ENCODE measurements at regions not wholly inside any gene's neighbourhood (a gene's known extent, or its start where the extent isn't known, plus 50 kb on each side); places are given as distances from the start of the nearest gene placed in this dataset.

DNA sequence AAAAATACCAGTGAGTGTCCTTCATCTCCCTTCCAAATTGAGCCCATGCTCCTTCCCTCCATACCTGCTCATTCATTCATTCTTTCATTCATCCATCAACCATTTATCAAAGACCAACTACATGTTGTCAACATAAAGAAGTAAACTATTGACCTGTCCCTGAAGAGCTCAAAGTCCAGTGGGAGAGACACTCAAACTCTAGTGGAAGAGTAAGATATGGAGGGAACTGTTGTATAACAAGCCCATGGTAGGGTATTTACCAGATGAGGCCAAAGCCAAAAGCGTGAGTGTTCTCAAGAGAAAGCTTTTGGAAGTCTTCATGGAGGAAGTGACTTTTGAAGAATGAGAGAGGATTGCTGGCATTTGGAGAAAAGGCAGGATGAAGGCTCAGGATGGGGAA is 163.4 kb upstream of the SPACA1 start:
- H3K4me3 ChIP-seq (ENCODE audit: low read depth, low read length): no peak overlapping the region
- TF ChIP-seq, protein P1, sequence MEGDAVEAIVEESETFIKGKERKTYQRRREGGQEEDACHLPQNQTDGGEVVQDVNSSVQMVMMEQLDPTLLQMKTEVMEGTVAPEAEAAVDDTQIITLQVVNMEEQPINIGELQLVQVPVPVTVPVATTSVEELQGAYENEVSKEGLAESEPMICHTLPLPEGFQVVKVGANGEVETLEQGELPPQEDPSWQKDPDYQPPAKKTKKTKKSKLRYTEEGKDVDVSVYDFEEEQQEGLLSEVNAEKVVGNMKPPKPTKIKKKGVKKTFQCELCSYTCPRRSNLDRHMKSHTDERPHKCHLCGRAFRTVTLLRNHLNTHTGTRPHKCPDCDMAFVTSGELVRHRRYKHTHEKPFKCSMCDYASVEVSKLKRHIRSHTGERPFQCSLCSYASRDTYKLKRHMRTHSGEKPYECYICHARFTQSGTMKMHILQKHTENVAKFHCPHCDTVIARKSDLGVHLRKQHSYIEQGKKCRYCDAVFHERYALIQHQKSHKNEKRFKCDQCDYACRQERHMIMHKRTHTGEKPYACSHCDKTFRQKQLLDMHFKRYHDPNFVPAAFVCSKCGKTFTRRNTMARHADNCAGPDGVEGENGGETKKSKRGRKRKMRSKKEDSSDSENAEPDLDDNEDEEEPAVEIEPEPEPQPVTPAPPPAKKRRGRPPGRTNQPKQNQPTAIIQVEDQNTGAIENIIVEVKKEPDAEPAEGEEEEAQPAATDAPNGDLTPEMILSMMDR (IDR thresholded peaks at IDR 0.05; ENCODE audit: low read depth, low read length): no peak
- in situ Hi-C loops (cut with HindIII; ENCODE audit: low sequenced_read_pairs): no loop called here
- DNase-seq (ENCODE audit: low read depth, low spot score): no peak

DNA sequence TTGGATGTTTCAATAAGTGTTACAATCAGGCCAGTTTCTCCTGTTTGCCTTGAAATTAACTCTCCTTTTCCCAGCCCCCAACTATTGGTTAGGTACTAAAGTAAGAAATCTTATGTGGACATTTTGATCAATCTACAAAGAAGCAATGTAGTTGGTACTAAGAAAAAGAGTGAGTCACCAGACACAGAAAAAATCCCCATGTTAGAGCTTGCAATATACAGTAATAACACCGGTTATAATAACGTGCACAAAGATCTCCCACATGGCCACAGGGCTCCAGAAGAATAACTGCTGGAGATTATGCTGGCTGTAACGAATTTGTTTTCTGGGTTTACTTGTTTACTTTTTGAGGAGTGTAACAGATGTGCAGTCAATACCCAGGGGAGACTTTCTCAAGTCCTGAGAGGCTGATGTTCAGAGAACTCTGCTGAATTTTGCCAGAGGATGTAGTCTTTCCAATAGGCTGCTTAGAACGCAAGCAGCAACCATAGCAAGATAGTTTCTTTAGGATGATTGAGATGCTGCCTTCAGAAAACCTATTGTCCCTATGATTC is 166.2 kb upstream of the SPACA1 start:
- no peak overlapping the region for H3K4me3 ChIP-seq (ENCODE audit: low read depth, low read length)
- TF ChIP-seq, protein P1 (IDR thresholded peaks at IDR 0.05; ENCODE audit: low read depth, low read length): no peak
- no peak for DNase-seq (ENCODE audit: low read depth, low spot score)
- in situ Hi-C loops (cut with HindIII; ENCODE audit: low sequenced_read_pairs): no loop called here

DNA sequence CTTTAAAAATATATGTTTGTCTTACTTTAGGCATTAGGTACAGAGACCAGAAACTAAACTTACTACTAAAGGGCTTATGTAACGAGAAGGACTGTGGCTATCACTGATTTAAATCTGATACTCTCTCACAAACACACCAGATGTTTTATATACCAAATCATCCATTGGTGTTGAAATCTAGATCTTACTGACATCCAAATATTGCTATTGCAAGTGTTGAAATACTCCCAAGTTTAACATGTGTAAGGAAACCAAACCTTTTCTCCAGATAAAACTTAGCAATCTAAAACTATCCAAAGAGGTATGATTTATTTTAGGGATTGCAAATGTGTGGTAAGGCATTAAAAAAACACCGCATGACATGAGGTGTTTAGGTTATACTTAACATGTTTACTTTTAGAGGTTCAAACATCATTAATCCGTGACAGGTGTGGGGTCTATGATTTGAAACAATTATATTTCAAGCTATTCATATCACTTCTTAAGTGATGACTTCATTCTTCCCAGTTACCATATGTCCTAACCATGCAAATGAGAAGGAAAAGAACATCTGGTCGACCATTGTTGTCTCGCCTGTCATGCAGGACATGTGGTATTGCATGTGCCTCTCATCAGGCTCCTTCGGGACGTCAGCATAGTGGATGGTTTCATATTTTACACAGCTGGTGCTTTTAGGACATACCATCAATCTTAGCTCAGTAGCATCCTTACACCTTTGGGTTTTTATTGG is 168.3 kb upstream of the SPACA1 start:
- in situ Hi-C loops (cut with HindIII; ENCODE audit: low sequenced_read_pairs): no loop called here
- DNase-seq (ENCODE audit: low read depth, low spot score): no peak
- no peak overlapping the region for H3K4me3 ChIP-seq (ENCODE audit: low read depth, low read length)
- TF ChIP-seq, protein P1 (IDR thresholded peaks at IDR 0.05; ENCODE audit: low read depth, low read length): no peak

DNA sequence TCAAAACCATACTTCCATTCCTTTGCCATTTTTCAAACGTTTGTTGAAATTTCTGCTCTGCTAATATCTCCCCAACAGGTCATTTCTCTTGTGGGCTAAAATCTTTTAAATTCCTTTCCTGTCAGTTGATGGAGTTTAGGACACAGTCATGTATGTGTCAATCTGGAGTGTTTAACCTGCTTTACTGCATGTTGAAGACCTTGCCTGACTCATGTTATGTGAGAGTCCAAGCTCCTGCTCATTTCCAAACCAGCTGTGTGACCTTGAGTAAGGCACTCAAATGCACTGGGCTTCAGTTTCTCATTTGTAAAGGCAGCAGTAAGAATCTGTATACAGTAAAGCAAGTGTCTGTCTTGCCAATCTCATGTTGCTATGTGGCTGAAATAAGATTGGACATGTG is 171.9 kb upstream of the SPACA1 start:
- no peak overlapping the region for H3K4me3 ChIP-seq (ENCODE audit: low read depth, low read length)
- in situ Hi-C loops (cut with HindIII; ENCODE audit: low sequenced_read_pairs): no loop called here
- TF ChIP-seq, protein P1 (IDR thresholded peaks at IDR 0.05; ENCODE audit: low read depth, low read length): no peak
- no peak for DNase-seq (ENCODE audit: low read depth, low spot score)

DNA sequence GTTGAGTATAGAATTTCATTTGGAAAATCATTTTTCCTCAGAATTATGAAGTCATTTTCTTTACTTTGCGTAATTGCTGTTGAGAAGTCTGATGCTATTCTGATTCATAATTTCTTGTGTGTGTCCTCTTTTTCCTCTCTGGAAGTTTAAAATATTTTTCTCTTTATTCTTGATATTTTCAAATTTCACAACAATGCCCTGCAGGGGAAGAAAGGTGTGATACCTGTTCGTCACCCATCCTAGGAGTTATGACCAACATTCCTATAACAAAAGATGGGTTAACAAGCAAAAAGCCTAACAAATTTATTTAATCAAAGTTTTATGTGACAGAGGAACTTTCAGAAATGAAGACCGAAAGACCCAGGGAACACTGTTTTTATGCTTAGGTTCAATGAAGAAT is 171.5 kb upstream of the AKIRIN2 start:
- in situ Hi-C loops (cut with HindIII; ENCODE audit: low sequenced_read_pairs): no loop called here
- no peak overlapping the region for H3K4me3 ChIP-seq (ENCODE audit: low read depth, low read length)
- no peak for DNase-seq (ENCODE audit: low read depth, low spot score)
- TF ChIP-seq, protein P1 (IDR thresholded peaks at IDR 0.05; ENCODE audit: low read depth, low read length): no peak

DNA sequence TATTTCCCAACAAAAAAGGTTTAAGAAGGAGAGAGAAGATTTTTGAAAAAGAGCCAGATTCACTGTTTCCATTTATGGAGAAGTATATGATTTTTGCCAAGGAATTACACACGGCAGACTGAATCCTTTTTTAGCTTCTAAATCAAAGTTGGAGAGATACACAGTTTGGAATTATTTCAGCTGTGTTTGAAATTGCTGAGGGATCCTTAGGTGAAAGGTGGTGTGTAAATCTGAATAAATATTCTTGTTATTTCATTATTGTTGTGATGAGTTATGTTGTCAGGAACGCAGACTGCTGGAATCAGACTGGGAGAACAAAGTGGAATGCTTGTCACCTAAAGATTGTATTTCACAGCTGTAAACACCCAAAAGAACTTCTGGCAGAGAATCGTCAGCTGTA is 168.5 kb upstream of the AKIRIN2 start:
- in situ Hi-C loops (cut with HindIII; ENCODE audit: low sequenced_read_pairs): no loop called here
- no peak overlapping the region for H3K4me3 ChIP-seq (ENCODE audit: low read depth, low read length)
- peak; percentile 5 for DNase-seq (ENCODE audit: low read depth, low spot score)
- TF ChIP-seq, protein P1 (IDR thresholded peaks at IDR 0.05; ENCODE audit: low read depth, low read length): no peak

Data from astrocyte of the spinal cord (primary cell).